HL-60 (cell line): ENCODE measurements at regions not wholly inside any gene's neighbourhood (a gene's known extent, or its start where the extent isn't known, plus 50 kb on each side); places are given as distances from the start of the nearest gene placed in this dataset.

Experiments used
- DNase-seq, 2 experiments: peaks; one replicate each; pipeline ENCODE4 v3.0.0-alpha.2; 2010 to 2020; ENCODE audit warnings: low read depth in 1 of 2, low spot score in 1 of 2
- H3K27ac ChIP-seq: fragments of 250-450 bp; sonication (Bioruptor Pico); replicated peaks from 2 replicates; pipeline ENCODE4 v1.5.1; 2020; ENCODE audit warnings: mild to moderate bottlenecking, moderate library complexity
- H3K27me3 ChIP-seq: fragments of 250-450 bp; sonication (Bioruptor Pico); 2 replicates; pipeline ENCODE4 v1.5.1; 2021; ENCODE audit warnings: mild to moderate bottlenecking, moderate library complexity; ENCODE audit not compliant: insufficient read depth, poor library complexity, severe bottlenecking
- H3K4me3 ChIP-seq: replicated peaks from 2 replicates; pipeline ENCODE4 v1.5.1; 2011; ENCODE audit warnings: mild to moderate bottlenecking, control low read depth, low read length; ENCODE audit not compliant: insufficient read depth
- GABPA ChIP-seq: IDR thresholded peaks from 2 replicates; pipeline ENCODE4 v1.6.1; 2012; ENCODE audit warnings: low read depth
- POLR2AphosphoS5 ChIP-seq: IDR thresholded peaks from 2 replicates; pipeline ENCODE4 v1.6.1; 2012; ENCODE audit warnings: low read depth
- SPI1 ChIP-seq: IDR thresholded peaks from 2 replicates; pipeline ENCODE4 v1.6.1; 2012; ENCODE audit warnings: low read depth, mild to moderate bottlenecking, borderline replicate concordance
- TF ChIP-seq, protein P1 (sequence below): IDR thresholded peaks from one replicate; pipeline ENCODE4 v1.5.1; 2011; ENCODE audit warnings: low read length, control low read depth, inconsistent platforms; ENCODE audit not compliant: insufficient read depth
- TF ChIP-seq, protein P2 (sequence below): IDR thresholded peaks from 2 replicates; pipeline ENCODE4 v1.6.1; 2012; ENCODE audit warnings: low read depth; ENCODE audit not compliant: insufficient replicate concordance

DNA sequence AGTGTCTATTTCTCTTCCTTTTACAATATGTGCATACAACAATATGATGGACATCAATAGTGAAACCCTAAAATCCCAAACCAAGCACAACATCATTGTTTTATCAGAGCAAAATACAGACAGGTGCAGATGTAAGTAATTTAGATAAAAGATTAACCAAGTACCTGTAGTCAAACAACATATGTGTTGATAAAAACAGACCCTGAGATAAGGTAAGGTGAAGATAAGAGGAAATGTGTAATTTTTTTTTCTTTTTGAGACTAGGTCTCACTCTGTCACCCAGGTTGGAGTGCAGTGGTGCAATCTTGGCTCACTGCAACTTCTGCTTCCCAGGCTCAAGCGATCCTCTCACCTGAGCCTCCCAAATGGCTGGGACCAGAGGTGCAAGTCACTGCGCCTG, 589.8 kb downstream of the PLCL1 start:
- no peak for DNase-seq
- H3K27me3 ChIP-seq: no peaks in the 10 kb centered on the region
- TF ChIP-seq, protein P1, sequence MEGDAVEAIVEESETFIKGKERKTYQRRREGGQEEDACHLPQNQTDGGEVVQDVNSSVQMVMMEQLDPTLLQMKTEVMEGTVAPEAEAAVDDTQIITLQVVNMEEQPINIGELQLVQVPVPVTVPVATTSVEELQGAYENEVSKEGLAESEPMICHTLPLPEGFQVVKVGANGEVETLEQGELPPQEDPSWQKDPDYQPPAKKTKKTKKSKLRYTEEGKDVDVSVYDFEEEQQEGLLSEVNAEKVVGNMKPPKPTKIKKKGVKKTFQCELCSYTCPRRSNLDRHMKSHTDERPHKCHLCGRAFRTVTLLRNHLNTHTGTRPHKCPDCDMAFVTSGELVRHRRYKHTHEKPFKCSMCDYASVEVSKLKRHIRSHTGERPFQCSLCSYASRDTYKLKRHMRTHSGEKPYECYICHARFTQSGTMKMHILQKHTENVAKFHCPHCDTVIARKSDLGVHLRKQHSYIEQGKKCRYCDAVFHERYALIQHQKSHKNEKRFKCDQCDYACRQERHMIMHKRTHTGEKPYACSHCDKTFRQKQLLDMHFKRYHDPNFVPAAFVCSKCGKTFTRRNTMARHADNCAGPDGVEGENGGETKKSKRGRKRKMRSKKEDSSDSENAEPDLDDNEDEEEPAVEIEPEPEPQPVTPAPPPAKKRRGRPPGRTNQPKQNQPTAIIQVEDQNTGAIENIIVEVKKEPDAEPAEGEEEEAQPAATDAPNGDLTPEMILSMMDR: no peak
- no peak for TF ChIP-seq SPI1
- TF ChIP-seq GABPA: no peak
- TF ChIP-seq, protein P2, sequence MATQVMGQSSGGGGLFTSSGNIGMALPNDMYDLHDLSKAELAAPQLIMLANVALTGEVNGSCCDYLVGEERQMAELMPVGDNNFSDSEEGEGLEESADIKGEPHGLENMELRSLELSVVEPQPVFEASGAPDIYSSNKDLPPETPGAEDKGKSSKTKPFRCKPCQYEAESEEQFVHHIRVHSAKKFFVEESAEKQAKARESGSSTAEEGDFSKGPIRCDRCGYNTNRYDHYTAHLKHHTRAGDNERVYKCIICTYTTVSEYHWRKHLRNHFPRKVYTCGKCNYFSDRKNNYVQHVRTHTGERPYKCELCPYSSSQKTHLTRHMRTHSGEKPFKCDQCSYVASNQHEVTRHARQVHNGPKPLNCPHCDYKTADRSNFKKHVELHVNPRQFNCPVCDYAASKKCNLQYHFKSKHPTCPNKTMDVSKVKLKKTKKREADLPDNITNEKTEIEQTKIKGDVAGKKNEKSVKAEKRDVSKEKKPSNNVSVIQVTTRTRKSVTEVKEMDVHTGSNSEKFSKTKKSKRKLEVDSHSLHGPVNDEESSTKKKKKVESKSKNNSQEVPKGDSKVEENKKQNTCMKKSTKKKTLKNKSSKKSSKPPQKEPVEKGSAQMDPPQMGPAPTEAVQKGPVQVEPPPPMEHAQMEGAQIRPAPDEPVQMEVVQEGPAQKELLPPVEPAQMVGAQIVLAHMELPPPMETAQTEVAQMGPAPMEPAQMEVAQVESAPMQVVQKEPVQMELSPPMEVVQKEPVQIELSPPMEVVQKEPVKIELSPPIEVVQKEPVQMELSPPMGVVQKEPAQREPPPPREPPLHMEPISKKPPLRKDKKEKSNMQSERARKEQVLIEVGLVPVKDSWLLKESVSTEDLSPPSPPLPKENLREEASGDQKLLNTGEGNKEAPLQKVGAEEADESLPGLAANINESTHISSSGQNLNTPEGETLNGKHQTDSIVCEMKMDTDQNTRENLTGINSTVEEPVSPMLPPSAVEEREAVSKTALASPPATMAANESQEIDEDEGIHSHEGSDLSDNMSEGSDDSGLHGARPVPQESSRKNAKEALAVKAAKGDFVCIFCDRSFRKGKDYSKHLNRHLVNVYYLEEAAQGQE: no peak
- no peak for TF ChIP-seq POLR2AphosphoS5
- H3K4me3 ChIP-seq: no peak overlapping the region
- H3K27ac ChIP-seq: no peak overlapping the region

DNA sequence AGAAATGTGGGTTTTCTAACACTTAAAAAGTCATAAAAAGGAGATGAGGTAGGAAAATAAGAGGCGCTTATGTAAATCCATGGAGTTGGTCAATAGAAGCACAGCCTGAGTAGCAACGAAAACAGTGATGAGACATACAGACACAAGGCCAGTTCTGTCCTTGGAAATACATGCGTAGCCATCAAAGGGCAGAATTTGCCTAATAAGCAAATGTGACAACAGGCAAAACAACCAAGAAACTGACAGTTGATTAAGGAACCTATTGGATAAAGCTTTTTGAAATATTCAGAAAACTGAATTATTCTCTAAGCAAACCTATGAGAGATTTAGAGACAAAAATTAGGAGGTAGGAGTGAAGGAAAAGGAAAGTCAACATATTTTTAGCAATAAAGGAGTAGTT, 586.3 kb downstream of the PLCL1 start:
- TF ChIP-seq, protein P2: no peak
- no peak for TF ChIP-seq GABPA
- TF ChIP-seq POLR2AphosphoS5: no peak
- no peak for TF ChIP-seq SPI1
- TF ChIP-seq, protein P1: no peak
- no peaks in the 10 kb centered on the region for H3K27me3 ChIP-seq
- DNase-seq: no peak
- no peak overlapping the region for H3K4me3 ChIP-seq
- no peak overlapping the region for H3K27ac ChIP-seq

DNA sequence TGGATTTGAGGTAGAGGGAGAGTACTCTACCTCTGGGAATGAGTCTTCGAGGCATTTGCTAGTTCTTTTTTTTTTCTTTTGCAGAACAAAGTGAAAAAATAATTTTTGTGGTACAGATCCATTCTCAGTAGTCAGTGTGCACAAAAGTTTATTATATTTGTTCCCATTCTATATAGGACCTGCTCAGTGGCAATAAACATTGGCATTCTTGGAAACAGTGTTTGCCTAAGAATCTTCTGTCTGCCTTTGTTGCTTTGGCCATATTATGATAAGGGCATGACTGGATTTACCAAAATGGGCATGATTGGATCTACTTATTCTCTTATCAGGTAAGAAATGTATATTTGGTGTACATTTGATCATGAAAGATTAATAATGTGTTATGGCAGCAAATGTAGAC, 583.3 kb downstream of the PLCL1 start:
- TF ChIP-seq GABPA: no peak
- TF ChIP-seq, protein P2: no peak
- no peak for TF ChIP-seq POLR2AphosphoS5
- TF ChIP-seq, protein P1: no peak
- TF ChIP-seq SPI1: no peak
- no peak overlapping the region for H3K27ac ChIP-seq

More for the DNA sequence above, 583.3 kb downstream of the PLCL1 start:
- Histone ChIP-seq H3K4me3 (no peak overlapping the region), H3K27me3 (no peaks in the 10 kb centered on the region)
- DNase-seq: no peak
